Ecto neural progenitor cell (in vitro differentiated cells): ENCODE measurements at regions not wholly inside any gene's neighbourhood (a gene's known extent, or its start where the extent isn't known, plus 50 kb on each side); places are given as distances from the start of the nearest gene placed in this dataset.

ENCODE experiments used
- DNase-seq: peaks from one replicate; pipeline ENCODE4 v3.0.0-alpha.2; 2018; ENCODE audit warnings: low spot score

GRCh38 chr7:35501681-35502080, 193.3 kb downstream of the HERPUD2 start:
- DNase-seq: no peak

DNA sequence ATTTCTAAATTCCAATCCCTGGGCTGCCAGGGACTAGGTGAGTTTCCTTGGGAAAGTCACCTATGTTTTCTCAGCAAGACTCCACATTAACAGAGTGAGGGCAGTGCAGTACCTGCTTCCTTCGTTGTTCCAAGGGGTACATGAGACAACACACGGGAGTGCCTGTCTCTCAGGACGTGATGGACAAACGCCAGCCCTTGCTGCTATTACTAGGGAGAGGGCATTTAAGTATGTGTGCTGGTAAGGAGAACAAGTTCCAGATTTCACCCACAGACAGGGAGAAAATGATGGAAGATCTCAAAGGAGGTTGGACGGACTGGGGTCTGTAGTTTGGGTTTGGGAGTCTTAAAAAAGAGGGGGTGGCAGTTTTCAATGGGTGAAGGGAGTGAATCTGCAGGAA, 195.7 kb downstream of the HERPUD2 start:
- DNase-seq: no peak

GRCh38 chr7:35498416-35498815, 196.5 kb downstream of the HERPUD2 start:
- no peak for DNase-seq

DNA sequence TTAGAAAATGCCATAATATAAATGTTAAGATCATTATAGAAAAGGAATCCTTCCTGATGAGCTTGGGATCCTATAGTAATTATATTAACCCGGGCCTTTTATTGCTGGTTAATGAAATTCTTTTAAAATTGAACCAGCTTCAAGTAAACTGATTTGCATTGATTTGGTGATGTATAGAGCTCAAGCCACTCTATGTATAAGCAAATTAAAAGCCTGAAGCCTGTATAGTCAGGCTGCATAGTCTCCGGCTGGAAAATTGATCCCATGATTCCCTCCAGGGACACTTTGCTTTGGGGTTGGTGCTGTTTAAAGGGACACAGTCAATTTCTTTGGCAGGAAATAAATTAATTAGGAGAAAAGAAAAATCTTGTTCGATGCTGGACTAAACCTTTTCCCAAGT, 199.1 kb downstream of the HERPUD2 start:
- no peak for DNase-seq

GRCh38 chr7:35495377-35495776, 199.6 kb downstream of the HERPUD2 start:
- DNase-seq: no peak

DNA sequence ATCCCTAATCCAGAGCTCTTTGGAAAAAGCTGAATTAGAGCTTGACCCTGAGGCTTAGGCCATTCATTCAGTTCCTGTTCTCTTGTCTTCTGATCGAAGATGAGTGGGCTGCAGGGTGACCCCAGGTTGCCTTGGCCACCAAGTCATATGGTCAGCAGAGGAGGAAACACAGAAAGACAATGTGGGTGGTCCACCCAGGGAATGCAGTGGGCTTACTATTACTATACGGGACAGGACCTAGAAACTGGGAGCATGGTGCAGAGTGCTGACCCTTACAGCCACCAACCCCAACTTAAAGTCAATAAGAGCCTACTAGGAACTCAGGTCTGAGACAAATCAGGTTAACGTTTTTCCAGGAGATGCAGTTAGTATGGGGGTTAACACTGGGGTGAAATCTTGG, 200.5 kb downstream of the HERPUD2 start:
- no peak for DNase-seq

GRCh38 chr7:35492451-35493175, 202.3 kb downstream of the HERPUD2 start:
- DNase-seq: no peak

DNA sequence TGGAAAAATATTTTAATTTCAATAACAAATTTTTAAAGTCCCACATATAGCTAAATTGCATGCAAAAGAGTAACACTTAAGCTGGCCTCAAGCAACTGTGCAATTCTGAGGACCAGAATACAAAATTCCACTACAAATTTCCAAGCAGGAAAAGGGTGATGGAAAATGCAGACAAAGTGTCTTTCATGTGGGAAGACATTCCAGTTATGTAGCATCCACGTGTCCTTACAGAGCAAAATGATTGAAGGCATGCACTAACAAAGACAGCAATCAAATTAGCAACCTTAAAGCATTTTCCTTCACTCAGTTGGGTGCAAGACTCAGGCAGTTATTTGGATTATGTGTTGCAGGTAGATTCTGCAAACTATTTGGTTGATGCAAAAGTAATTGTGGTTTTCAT, 203.7 kb downstream of the HERPUD2 start:
- no peak for DNase-seq

GRCh38 chr7:35487841-35488240, 207.1 kb downstream of the HERPUD2 start:
- no peak for DNase-seq

DNA sequence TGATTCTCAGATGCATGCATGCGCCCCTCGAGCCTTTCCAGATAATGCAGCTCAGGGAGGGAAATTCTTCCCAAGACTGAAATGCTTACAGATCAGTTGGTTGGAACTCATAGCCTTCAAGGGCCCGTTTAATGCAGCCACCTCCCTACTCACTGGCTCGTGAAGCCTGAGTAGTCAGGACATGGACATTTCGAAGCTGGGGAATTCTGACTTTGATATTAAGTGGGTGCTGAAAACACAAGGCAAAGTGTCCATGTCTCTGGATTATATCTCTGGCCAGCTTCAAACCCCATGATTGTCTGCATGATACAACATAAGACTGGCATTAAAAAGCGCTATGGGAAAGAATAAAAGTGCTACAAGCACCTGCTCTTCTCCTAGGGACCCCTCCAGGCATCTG, 207.5 kb downstream of the HERPUD2 start:
- DNase-seq: no peak

- DNase-seq: no peak
Measured at GRCh38 chr7:35485436-35485835, 209.5 kb downstream of the HERPUD2 start.

- peak; percentile 28 for DNase-seq
Measured at GRCh38 chr7:35483568-35483967, 211.4 kb downstream of the HERPUD2 start.

GRCh38 chr7:35482231-35482630, 212.7 kb downstream of the HERPUD2 start:
- no peak for DNase-seq

DNA sequence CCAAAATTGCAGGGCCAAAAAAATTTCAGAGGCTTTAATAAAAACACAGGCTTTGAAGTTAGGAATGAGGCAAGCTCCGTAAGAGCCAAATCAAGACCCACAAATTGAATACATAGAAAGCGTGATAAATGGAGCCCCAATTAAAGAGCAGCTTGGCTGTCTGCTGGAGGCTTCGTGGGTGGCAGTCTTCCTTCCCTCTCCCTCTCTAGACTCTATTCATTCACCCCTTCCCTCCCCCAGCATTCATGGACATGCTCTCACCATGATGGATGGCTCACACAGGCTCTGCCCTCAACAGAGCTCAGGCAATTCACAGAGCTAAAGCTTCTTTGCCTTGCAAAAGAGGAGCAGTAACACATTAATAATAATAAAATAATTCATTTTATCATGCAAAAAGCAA, 214.1 kb downstream of the HERPUD2 start:
- DNase-seq: no peak

DNA sequence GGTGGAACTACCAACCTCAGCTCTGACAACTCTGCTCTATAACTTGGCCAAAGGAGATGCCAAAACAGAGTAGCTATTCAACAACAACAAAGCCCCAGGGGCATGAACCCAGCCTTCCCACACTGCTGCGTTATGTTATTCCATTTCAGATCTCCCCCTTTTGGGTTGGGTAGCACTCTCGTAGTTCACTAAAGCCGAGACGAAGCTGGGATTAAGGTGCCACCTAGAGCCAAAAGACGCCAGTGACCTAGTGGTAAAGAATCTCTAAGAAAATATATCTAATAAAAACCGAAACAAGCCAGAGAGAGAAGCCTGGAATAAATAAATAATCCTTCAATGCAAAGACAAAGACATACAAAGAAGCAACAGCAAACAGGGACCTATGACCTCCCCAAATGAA, 217.3 kb downstream of the HERPUD2 start:
- DNase-seq: no peak

DNA sequence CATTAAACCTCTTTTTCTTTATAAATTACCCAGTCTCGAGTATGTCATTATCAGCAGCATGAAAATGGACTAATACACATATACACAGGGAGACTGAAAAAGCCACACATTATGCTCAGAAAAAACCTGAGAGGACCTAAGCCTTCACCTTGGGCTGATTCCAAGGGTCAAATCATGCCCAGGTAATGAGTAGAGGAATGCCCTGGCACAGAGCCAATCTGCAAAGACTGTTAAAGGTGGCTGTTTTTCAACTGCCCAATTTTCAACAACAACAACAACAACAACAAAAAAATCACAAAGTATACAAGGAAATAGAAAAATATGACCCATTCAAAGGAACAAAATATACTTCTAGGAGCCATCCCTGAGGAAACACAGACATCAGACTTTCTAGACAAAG, 220.2 kb upstream of the TBX20 start:
- no peak for DNase-seq

GRCh38 chr7:35468606-35469005, 214.7 kb upstream of the TBX20 start:
- DNase-seq: no peak

DNA sequence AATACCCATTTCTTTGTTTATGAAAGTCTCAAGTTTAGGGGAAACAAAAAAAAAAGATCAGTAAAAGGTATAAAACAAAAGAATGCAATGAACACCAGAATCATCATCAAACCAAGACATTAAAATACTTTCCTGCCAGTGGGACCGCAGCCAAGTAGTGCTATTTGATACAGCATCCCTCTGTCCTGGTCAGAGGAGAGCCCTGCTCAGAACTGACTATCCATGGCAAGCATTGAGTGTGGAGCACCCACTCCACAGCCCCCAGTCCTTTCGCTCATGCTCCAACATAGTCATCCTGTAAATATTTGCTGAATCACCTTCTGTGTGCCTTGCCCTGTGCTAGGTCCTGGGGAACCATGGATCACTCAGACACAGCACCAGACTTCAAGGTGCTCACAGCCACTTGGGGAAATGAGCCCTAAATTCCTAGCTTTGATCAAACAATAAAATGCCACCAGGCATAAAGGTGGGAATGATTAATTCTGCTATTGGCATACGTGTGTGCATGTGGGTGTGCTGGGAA, 213.6 kb upstream of the TBX20 start:
- no peak for DNase-seq

- DNase-seq: no peak
Measured at GRCh38 chr7:35465791-35466336, 212.0 kb upstream of the TBX20 start.

- DNase-seq: no peak
Measured at GRCh38 chr7:35463751-35464150, 209.9 kb upstream of the TBX20 start.

GRCh38 chr7:35463176-35463700, 209.3 kb upstream of the TBX20 start:
- DNase-seq: no peak

DNA sequence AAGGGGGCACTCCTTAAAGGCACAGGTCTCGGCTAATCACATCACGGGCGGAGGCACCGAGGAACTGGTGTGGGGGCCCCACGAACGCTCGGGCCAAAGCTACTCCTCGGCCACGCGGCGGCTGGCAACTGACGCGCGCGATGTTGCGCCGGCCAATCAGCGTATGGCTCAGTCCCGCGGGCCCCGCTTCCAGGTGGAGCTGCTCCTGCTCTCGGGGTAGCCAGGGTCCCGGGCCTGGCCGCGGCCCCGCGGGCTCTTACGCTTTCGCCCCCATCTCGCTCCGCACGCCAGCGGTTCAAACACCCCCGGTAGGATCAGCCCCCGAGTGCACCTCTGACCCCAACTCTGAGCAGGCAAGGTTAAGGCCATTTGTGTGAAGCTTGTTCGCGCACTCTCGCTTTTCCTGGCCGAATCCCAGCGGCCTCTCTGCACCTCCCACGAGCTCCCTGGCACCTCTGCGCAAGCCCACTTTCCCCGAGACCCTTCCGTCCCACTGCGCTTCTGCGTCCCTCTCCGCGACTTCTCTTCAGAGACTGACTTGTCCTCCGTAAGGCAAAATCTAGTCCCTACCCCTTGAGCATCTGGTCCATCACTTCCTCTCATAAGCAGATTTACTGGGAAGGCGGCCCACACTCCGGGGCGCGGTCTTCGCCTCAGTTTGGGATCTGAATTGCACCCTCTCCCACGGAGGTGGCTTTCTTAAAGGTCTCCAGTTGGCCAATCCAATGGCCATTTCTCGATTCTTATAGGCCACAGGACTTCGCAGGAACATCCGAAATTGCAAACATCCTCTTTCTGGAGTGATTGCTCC, 200.9 kb upstream of the TBX20 start:
- no peak for DNase-seq
